Smooth muscle cell (in vitro differentiated cells): ENCODE measurements at regions not wholly inside any gene's neighbourhood (a gene's known extent, or its start where the extent isn't known, plus 50 kb on each side); places are given as distances from the start of the nearest gene placed in this dataset.
"Not testable (repeated sequence)": the region's sequence is repeated elsewhere in the genome, so short reads cannot be mapped to it uniquely, and the experiment has no call there.

Experiments used
- DNase-seq: peaks from one replicate; lab custom pipeline; 2025; ENCODE audit not compliant: unreplicated experiment; lab: John Stamatoyannopoulos, UW
- H2AFZ ChIP-seq: fragments of 200-600 bp; sonication (generic); 2 replicates; pipeline ENCODE4 v1.6.0; 2016; ENCODE audit warnings: antibody characterized with exemption, low read depth, mild to moderate bottlenecking
- H3F3A ChIP-seq: fragments of 200-600 bp; sonication (generic); 2 replicates; pipeline ENCODE4 v1.6.0; 2017; ENCODE audit warnings: antibody characterized with exemption, low read depth
- H3K27ac ChIP-seq: fragments of 200-600 bp; sonication (generic); 2 replicates; pipeline ENCODE4 v1.5.1; 2016; ENCODE audit warnings: low read depth, mild to moderate bottlenecking
- H3K27me3 ChIP-seq: fragments of 200-600 bp; sonication (generic); 2 replicates; pipeline ENCODE4 v1.6.1; 2016; ENCODE audit warnings: low read depth, mild to moderate bottlenecking
- H3K36me3 ChIP-seq: fragments of 200-600 bp; sonication (generic); 2 replicates; pipeline ENCODE4 v1.5.1; 2016; ENCODE audit warnings: low read depth
- H3K4me1 ChIP-seq: fragments of 200-600 bp; sonication (generic); 2 replicates; pipeline ENCODE4 v1.5.1; 2016; ENCODE audit warnings: low read depth
- H3K4me2 ChIP-seq: fragments of 200-600 bp; sonication (generic); 2 replicates; pipeline ENCODE4 v1.6.0; 2016; ENCODE audit warnings: mild to moderate bottlenecking
- H3K4me3 ChIP-seq: fragments of 200-600 bp; sonication (generic); 2 replicates; pipeline ENCODE4 v1.5.1; 2016; ENCODE audit warnings: mild to moderate bottlenecking
- H3K79me2 ChIP-seq: fragments of 200-600 bp; sonication (generic); 2 replicates; pipeline ENCODE4 v1.6.0; 2016; ENCODE audit warnings: low read depth, mild to moderate bottlenecking
- H3K9ac ChIP-seq: fragments of 200-600 bp; sonication (generic); 2 replicates; pipeline ENCODE4 v1.6.0; 2016; ENCODE audit warnings: low read depth
- H3K9me3 ChIP-seq: fragments of 200-600 bp; sonication (generic); replicated peaks from 2 replicates; pipeline ENCODE4 v1.5.1; 2016; ENCODE audit warnings: low read depth
- H4K20me1 ChIP-seq: fragments of 200-600 bp; sonication (generic); 2 replicates; pipeline ENCODE4 v1.6.0; 2016; ENCODE audit warnings: low read depth
- WGBS: methylation state at CpG from one replicate; pipeline ENCODE4 v1.1.7; 2016; ENCODE audit warnings: low lambda C conversion rate; 5-methylcytosine and 5-hydroxymethylcytosine counted together
- TF ChIP-seq, protein P1 (sequence below): fragments of 200-600 bp; sonication (generic); IDR thresholded peaks from 2 replicates; pipeline ENCODE4 v1.5.1; 2017; ENCODE audit warnings: borderline replicate concordance, mild to moderate bottlenecking, antibody characterized with exemption; ENCODE audit not compliant: insufficient read depth, poor library complexity, severe bottlenecking

GRCh38 chr7:56697058-56697457 is 435.2 kb downstream of the ZNF479 start:
- H3K4me2 ChIP-seq, H3K4me1 ChIP-seq, H3K27ac ChIP-seq, H3K4me3 ChIP-seq, DNase-seq, H3K9ac ChIP-seq, H3K36me3 ChIP-seq, H4K20me1 ChIP-seq, H3F3A ChIP-seq, H2AFZ ChIP-seq, H3K27me3 ChIP-seq, H3K9me3 ChIP-seq, H3K79me2 ChIP-seq: not testable (repeated sequence)

DNA sequence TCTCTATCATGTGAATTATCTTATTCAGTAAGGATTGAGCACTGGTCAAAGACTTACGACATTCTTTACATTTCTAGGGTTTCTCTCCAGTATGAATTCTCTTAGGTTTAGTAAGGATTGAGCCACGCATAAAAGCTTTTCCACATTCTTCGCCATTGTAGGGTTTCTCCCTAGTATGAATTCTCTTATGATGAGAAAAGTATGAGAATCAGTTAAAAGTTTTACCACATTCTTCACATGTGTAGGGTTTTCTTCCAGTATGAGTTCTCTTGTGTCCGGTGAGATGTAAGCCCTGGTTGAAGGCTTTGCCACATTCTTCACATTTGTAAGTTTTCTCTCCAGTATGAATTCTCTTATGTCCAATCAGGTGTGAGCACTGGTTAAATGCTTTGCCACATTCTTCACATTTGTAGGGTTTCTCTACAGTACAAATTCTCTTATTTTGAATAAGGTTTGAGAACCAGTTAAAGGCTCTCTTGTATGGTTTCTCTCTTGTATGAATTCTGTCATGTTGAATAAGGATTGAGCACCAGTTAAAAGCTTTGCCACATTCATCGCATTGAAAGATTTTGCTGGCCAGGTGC is 445.9 kb downstream of the ZNF479 start:
- TF ChIP-seq, protein P1, sequence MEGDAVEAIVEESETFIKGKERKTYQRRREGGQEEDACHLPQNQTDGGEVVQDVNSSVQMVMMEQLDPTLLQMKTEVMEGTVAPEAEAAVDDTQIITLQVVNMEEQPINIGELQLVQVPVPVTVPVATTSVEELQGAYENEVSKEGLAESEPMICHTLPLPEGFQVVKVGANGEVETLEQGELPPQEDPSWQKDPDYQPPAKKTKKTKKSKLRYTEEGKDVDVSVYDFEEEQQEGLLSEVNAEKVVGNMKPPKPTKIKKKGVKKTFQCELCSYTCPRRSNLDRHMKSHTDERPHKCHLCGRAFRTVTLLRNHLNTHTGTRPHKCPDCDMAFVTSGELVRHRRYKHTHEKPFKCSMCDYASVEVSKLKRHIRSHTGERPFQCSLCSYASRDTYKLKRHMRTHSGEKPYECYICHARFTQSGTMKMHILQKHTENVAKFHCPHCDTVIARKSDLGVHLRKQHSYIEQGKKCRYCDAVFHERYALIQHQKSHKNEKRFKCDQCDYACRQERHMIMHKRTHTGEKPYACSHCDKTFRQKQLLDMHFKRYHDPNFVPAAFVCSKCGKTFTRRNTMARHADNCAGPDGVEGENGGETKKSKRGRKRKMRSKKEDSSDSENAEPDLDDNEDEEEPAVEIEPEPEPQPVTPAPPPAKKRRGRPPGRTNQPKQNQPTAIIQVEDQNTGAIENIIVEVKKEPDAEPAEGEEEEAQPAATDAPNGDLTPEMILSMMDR: no peak
- DNase-seq: no peak
- Histone ChIP-seq H3K9ac (no peak overlapping the region), H3K9me3 (peaks cover 6% of the 10 kb centered on the region), H3K27me3 (no peaks in the 10 kb centered on the region), H3K79me2 (no peaks in the 10 kb centered on the region), H3K4me3 (no peak overlapping the region), H3K4me1 (no peaks in the 10 kb centered on the region), H2AFZ (no peak overlapping the region), H3F3A (no peaks in the 10 kb centered on the region), H3K4me2 (no peak overlapping the region), H3K36me3 (no peaks in the 10 kb centered on the region), H3K27ac (no peak overlapping the region), H4K20me1 (no peaks in the 10 kb centered on the region)
- WGBS: 62% methylated on average over 5 of the region's 5 CpGs

DNA sequence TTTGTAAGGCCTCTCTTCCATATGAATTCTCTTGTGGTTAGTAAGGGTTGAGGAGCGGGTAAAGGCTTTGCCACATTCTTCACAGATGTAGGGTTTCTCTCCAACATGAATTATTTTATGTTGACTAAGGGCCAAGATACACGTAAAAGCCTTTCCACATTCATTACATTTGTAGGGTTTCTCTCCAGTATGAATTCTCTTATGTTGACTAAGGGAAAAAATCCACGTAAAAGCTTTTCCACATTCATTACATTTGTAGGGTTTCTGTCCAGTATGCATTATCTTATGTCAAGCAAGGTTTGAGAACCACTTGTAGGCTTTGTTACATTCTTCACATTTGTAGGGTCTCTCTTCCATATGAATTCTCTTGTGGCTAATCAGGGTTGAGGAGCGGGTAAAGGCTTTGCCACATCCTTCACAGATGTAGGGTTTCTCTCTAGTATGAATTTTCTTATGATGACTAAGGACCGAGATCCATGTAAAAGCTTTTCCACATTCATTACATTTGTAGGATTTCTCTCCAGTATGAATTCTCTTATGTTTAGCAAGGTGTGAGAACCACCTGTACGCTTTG is 493.0 kb downstream of the ZNF479 start:
- H4K20me1 ChIP-seq: no peaks in the 10 kb centered on the region
- H3K9me3 ChIP-seq: peaks cover 15% of the 10 kb centered on the region
- no peak overlapping the region for H2AFZ ChIP-seq
- H3K27me3 ChIP-seq: no peaks in the 10 kb centered on the region
- no peak overlapping the region for H3K9ac ChIP-seq
- H3K36me3 ChIP-seq: no peaks in the 10 kb centered on the region
- no peak overlapping the region for H3K4me3 ChIP-seq
- H3K79me2 ChIP-seq: no peaks in the 10 kb centered on the region
- DNase-seq: no peak
- no peaks in the 10 kb centered on the region for H3F3A ChIP-seq
- WGBS: 72% methylated on average over 6 of the region's 6 CpGs
- no peak overlapping the region for H3K27ac ChIP-seq
- no peaks in the 10 kb centered on the region for H3K4me1 ChIP-seq
- H3K4me2 ChIP-seq: no peak overlapping the region
- TF ChIP-seq, protein P1: no peak

- H3K4me3 ChIP-seq: no peak overlapping the region
- H3F3A ChIP-seq: no peaks in the 10 kb centered on the region
- no peak overlapping the region for H3K9ac ChIP-seq
- no peaks in the 10 kb centered on the region for H3K36me3 ChIP-seq
- H3K9me3 ChIP-seq: peaks cover 4% of the 10 kb centered on the region
- TF ChIP-seq, protein P1: no peak
- no peaks in the 10 kb centered on the region for H4K20me1 ChIP-seq
- H3K79me2 ChIP-seq: no peaks in the 10 kb centered on the region
- H3K27me3 ChIP-seq: no peaks in the 10 kb centered on the region
- H3K27ac ChIP-seq: no peak overlapping the region
- WGBS: 19% methylated on average over 2 of the region's 2 CpGs
- H3K4me1 ChIP-seq: no peaks in the 10 kb centered on the region
- no peak overlapping the region for H2AFZ ChIP-seq
- no peak overlapping the region for H3K4me2 ChIP-seq
- no peak for DNase-seq
Measured at GRCh38 chr7:56609852-56610355, 493.7 kb upstream of the NUPR2 start.
